Ovary (tissue), 7 donors: ENCODE measurements at regions not wholly inside any gene's neighbourhood (a gene's known extent, or its start where the extent isn't known, plus 50 kb on each side); places are given as distances from the start of the nearest gene placed in this dataset.

Source experiments
- DNase-seq, 5 donors: peaks; one replicate each; pipeline ENCODE4 v3.0.0-alpha.2; 2019 to 2020
- H3K27ac ChIP-seq, 2 donors: fragments of 200-600 bp; one replicate each; pipeline versions ENCODE4 v1.5.1 to v1.8.0; 2019 to 2022
- H3K27me3 ChIP-seq: fragments of 200-600 bp; one replicate; pipeline ENCODE4 v1.8.0; 2022
- H3K36me3 ChIP-seq: fragments of 200-600 bp; sonication (generic); one replicate; pipeline ENCODE4 v1.5.1; 2019
- H3K4me1 ChIP-seq: one replicate; pipeline ENCODE4 v1.8.1; 2013; ENCODE audit warnings: mild to moderate bottlenecking, moderate library complexity; ENCODE audit not compliant: insufficient read depth
- H3K4me3 ChIP-seq: fragments of 200-600 bp; sonication (generic); one replicate; pipeline ENCODE4 v1.5.1; 2017
- H3K9me3 ChIP-seq, 2 donors: fragments of 200-600 bp in 1 of 2; sonication (generic) in 1 of 2; one replicate each; pipeline versions ENCODE4 v1.5.1 to v1.8.1; 2013 to 2019; ENCODE audit warnings: mild to moderate bottlenecking in 1 of 2, moderate library complexity in 1 of 2
- CTCF ChIP-seq, 3 donors: fragments of 450-650 bp in 2 of 3; fragments of 200-600 bp in 1 of 3; IDR thresholded peaks; one replicate each; pipeline versions ENCODE4 v1.5.1 to v1.8.0; 2016 to 2022; ENCODE audit warnings: antibody characterized with exemption in 3 of 3, mild to moderate bottlenecking in 1 of 3
- EP300 ChIP-seq: sonication (generic); formaldehyde crosslinking; IDR thresholded peaks from one replicate; pipeline ENCODE4 v1.6.1; 2017; ENCODE audit warnings: antibody characterized with exemption
- POLR2A ChIP-seq: fragments of 450-650 bp; IDR thresholded peaks from one replicate; pipeline ENCODE4 v1.6.1; 2017; ENCODE audit warnings: antibody characterized with exemption, mild to moderate bottlenecking, moderate library complexity
- WGBS, 3 donors: extraction: QIAGEN DNeasy Blood & Tissue Kit in 1 of 3; methylation state at CpG; one replicate each; pipeline versions ENCODE4 v1.1.5 to v1.1.7; 2013 to 2017; 5-methylcytosine and 5-hydroxymethylcytosine counted together
- intact Hi-C, 4 donors: fragments of 100-400 bp; cut with DNase I; formaldehyde crosslinking; loops; one replicate each; pipeline versions ENCODE4 v1.11.0 to v1.15.1; 2022 to 2023
- donor health status: DM: no; HTN: no; CAD: no; lungs with moderate emphysema.
- donor health status: DM: no; HTN: no; CAD: no.
- donor health status: Bipolar disorder and iron deficiency.
- donor health status: DM: no; HTN: no; CAD: no.
- donor health status: DM: yes; HTN: yes; CAD: no.

- 68 to 76% (median 75%) methylated on average over 6 of the region's 6 CpGs for WGBS, 3 donors
- Histone ChIP-seq H3K4me1 (peaks cover 14% of the 10 kb centered on the region), H3K27me3 (no peaks in the 10 kb centered on the region), H3K9me3 (no peaks in the 10 kb centered on the region), H3K36me3 (no peaks in the 10 kb centered on the region), H3K27ac (no peak overlapping the region), H3K4me3 (no peak overlapping the region)
- TF ChIP-seq EP300 = no peak
- TF ChIP-seq POLR2A = no peak
- no peak for TF ChIP-seq CTCF (IDR thresholded peaks at IDR 0.05)
- DNase-seq = no peak
- intact Hi-C loops = no loop called here
Observed at GRCh38 chr18:46408334-46408987, 248.6 kb downstream of the LOXHD1 start.

GRCh38 chr18:46411191-46411828 lies 245.7 kb downstream of the LOXHD1 start:
- TF ChIP-seq CTCF (IDR thresholded peaks at IDR 0.05) = no peak
- TF ChIP-seq EP300 = no peak
- no peak for TF ChIP-seq POLR2A
- DNase-seq = peak in 1 of 5 donors; percentile 3
- Histone ChIP-seq H3K9me3 (no peaks in the 10 kb centered on the region), H3K4me1 (peaks cover 14% of the 10 kb centered on the region), H3K27me3 (no peaks in the 10 kb centered on the region), H3K27ac (no peak overlapping the region), H3K36me3 (no peaks in the 10 kb centered on the region), H3K4me3 (no peak overlapping the region)
- intact Hi-C loops = no loop called here
- 86 to 94% (median 90%) methylated on average over 4 of the region's 4 CpGs for WGBS, 3 donors

DNA sequence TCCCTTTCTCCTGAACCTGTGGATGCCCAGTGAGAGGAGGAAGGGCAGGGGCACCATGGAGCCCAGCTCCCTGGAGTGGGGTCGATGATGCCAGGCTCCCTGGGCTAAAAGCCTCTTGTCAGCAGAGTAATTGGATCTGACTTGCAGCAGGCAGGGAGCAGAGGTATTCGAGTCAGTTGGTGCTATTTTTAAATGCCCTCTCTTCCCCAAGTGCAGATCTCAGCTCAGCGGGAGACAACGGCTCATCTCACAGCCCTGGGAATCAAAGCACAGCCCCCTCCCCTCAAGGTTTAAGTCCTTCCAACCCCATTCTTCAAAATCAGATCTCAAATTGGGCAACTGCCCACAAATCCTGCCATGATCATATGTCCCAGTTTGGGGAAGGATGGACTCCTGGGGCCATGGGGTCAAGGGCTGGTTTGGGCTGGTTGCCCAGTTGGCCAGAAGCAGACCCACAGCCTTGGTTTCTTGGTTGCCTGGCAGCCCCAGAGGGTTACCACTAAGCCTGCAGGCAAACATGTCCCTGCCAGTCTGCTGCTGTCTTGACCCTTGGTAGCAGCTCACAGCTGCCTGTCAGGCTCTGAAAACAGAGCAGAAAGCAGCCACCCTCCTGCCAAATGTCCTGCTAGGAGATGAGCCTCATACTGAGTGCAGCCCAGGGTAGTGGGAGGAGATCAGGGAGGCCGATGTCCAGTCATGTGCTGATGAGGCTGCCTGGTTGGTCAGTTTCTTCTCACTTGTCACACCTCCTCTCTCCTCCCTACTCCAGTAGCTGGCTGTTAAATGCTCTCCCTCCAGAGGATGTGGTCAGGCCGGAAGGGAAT lies 244.9 kb downstream of the LOXHD1 start:
- no peak overlapping the region for H3K4me3 ChIP-seq
- no peak overlapping the region for H3K27ac ChIP-seq
- peaks cover 14% of the 10 kb centered on the region for H3K4me1 ChIP-seq
- TF ChIP-seq EP300 = no peak
- TF ChIP-seq CTCF (IDR thresholded peaks at IDR 0.05) = no peak
- no peak for TF ChIP-seq POLR2A
- peak; percentile 32 to 74 (median 55) for DNase-seq
- no peaks in the 10 kb centered on the region for H3K27me3 ChIP-seq
- WGBS, 3 donors = 6 to 25% (median 9%) methylated on average over 6 of the region's 6 CpGs
- intact Hi-C loops = no loop called here
- no peaks in the 10 kb centered on the region for H3K9me3 ChIP-seq
- no peaks in the 10 kb centered on the region for H3K36me3 ChIP-seq

GRCh38 chr18:46412916-46413315 lies 244.1 kb downstream of the LOXHD1 start:
- Histone ChIP-seq H3K4me3 (no peak overlapping the region), H3K27me3 (no peaks in the 10 kb centered on the region), H3K27ac (no peak overlapping the region), H3K36me3 (no peaks in the 10 kb centered on the region), H3K4me1 (peaks cover 14% of the 10 kb centered on the region), H3K9me3 (no peaks in the 10 kb centered on the region)
- peak in 4 of 5 donors; percentile 33 to 51 (median 42) for DNase-seq
- no peak for TF ChIP-seq POLR2A
- no peak for TF ChIP-seq EP300
- no peak for TF ChIP-seq CTCF (IDR thresholded peaks at IDR 0.05)
- intact Hi-C loops = no loop called here
- 2 to 18% (median 9%) methylated on average over 11 of the region's 11 CpGs for WGBS, 3 donors
